ENCODE measurements at regions not wholly inside any gene's neighbourhood (a gene's known extent, or its start where the extent isn't known, plus 50 kb on each side); places are given as distances from the start of the nearest gene placed in this dataset.

GRCh38 chr4:162715401-162715800, 451.3 kb downstream of the NAF1 start:
- DNase-seq, result no peak

- no peak for DNase-seq
These were observed 458.7 kb downstream of the NAF1 start for GRCh38 chr4:162707962-162708361.

GRCh38 chr4:162706632-162707031, 460.1 kb downstream of the NAF1 start:
- DNase-seq, result no peak

- no peak for DNase-seq
These were observed 460.6 kb downstream of the NAF1 start for GRCh38 chr4:162706051-162706450.

GRCh38 chr4:162705130-162705803, 461.4 kb downstream of the NAF1 start:
- DNase-seq, result no peak

GRCh38 chr4:162700815-162701361, 465.8 kb downstream of the NAF1 start:
- DNase-seq, result no peak

GRCh38 chr4:162700358-162700757, 466.3 kb downstream of the NAF1 start:
- no peak for DNase-seq

GRCh38 chr4:162699629-162700028, 467.1 kb downstream of the NAF1 start:
- no peak for DNase-seq

- no peak for DNase-seq
These were observed 481.3 kb downstream of the NAF1 start for GRCh38 chr4:162685410-162685809.

GRCh38 chr4:162684998-162685397, 481.7 kb downstream of the NAF1 start:
- DNase-seq, result no peak

- DNase-seq, result no peak
These were observed 482.4 kb downstream of the NAF1 start for GRCh38 chr4:162684371-162684700.

- no peak for DNase-seq
These were observed 482.9 kb downstream of the NAF1 start for GRCh38 chr4:162683659-162684370.

- no peak for DNase-seq
These were observed 484.0 kb downstream of the NAF1 start for GRCh38 chr4:162682651-162683050.

- DNase-seq, result no peak
These were observed 485.5 kb downstream of the NAF1 start for GRCh38 chr4:162681212-162681611.

- DNase-seq, result no peak
These were observed 491.0 kb downstream of the NAF1 start for GRCh38 chr4:162675661-162676060.

- DNase-seq, result no peak
These were observed 498.1 kb upstream of the FSTL5 start for GRCh38 chr4:162661913-162662312.

- DNase-seq, result no peak
These were observed 495.9 kb upstream of the FSTL5 start for GRCh38 chr4:162659716-162660115.

- no peak for DNase-seq
These were observed 494.2 kb upstream of the FSTL5 start for GRCh38 chr4:162657966-162658365.

GRCh38 chr4:162650166-162650565, 486.4 kb upstream of the FSTL5 start:
- no peak for DNase-seq

GRCh38 chr4:162645381-162645780, 481.6 kb upstream of the FSTL5 start:
- DNase-seq, result no peak

- DNase-seq, result no peak
These were observed 480.5 kb upstream of the FSTL5 start for GRCh38 chr4:162644346-162644745.

GRCh38 chr4:162640152-162640551, 476.4 kb upstream of the FSTL5 start:
- DNase-seq, result no peak

- DNase-seq, result no peak
These were observed 470.6 kb upstream of the FSTL5 start for GRCh38 chr4:162634390-162634789.

GRCh38 chr4:162622664-162623063, 458.9 kb upstream of the FSTL5 start:
- no peak for DNase-seq

GRCh38 chr4:162610116-162610515, 446.3 kb upstream of the FSTL5 start:
- no peak for DNase-seq
